ENCODE measurements at regions not wholly inside any gene's neighbourhood (a gene's known extent, or its start where the extent isn't known, plus 50 kb on each side); places are given as distances from the start of the nearest gene placed in this dataset.

- no peak overlapping the region for H3K4me3 ChIP-seq (ENCODE audit: low read depth, low read length)
- no peak for DNase-seq (ENCODE audit: low read depth)
- no peak for TF ChIP-seq CTCF (IDR thresholded peaks at IDR 0.05; ENCODE audit: low read depth, low read length, missing control alignments)
Measured at GRCh38 chr9:118091711-118092500, 387.7 kb downstream of the TLR4 start.

GRCh38 chr9:118094387-118094786, 390.2 kb downstream of the TLR4 start:
- no peak overlapping the region for H3K4me3 ChIP-seq (ENCODE audit: low read depth, low read length)
- DNase-seq (ENCODE audit: low read depth), result no peak
- TF ChIP-seq CTCF (IDR thresholded peaks at IDR 0.05; ENCODE audit: low read depth, low read length, missing control alignments), result no peak

- H3K4me3 ChIP-seq (ENCODE audit: low read depth, low read length), result no peak overlapping the region
Measured at GRCh38 chr9:118100529-118101419, 396.6 kb downstream of the TLR4 start.

GRCh38 chr9:118104363-118104762, 400.2 kb downstream of the TLR4 start:
- no peak overlapping the region for H3K4me3 ChIP-seq (ENCODE audit: low read depth, low read length)
- no peak for TF ChIP-seq CTCF (IDR thresholded peaks at IDR 0.05; ENCODE audit: low read depth, low read length, missing control alignments)
- DNase-seq (ENCODE audit: low read depth), result no peak

More at GRCh38 chr9:118100529-118101419, 396.6 kb downstream of the TLR4 start:
- TF ChIP-seq CTCF (IDR thresholded peaks at IDR 0.05; ENCODE audit: low read depth, low read length, missing control alignments), result no peak
- DNase-seq (ENCODE audit: low read depth), result no peak

- no peak for TF ChIP-seq CTCF (IDR thresholded peaks at IDR 0.05; ENCODE audit: low read depth, low read length, missing control alignments)
- DNase-seq (ENCODE audit: low read depth), result no peak
- no peak overlapping the region for H3K4me3 ChIP-seq (ENCODE audit: low read depth, low read length)
Measured at GRCh38 chr9:118108971-118109370, 404.8 kb downstream of the TLR4 start.

- no peak for DNase-seq (ENCODE audit: low read depth)
- H3K4me3 ChIP-seq (ENCODE audit: low read depth, low read length), result no peak overlapping the region
- no peak for TF ChIP-seq CTCF (IDR thresholded peaks at IDR 0.05; ENCODE audit: low read depth, low read length, missing control alignments)
Measured at GRCh38 chr9:118109542-118109941, 405.3 kb downstream of the TLR4 start.
